Breast epithelium (tissue), 3 donors: ENCODE measurements at regions not wholly inside any gene's neighbourhood (a gene's known extent, or its start where the extent isn't known, plus 50 kb on each side); places are given as distances from the start of the nearest gene placed in this dataset.

Experiments used
- POLR2A ChIP-seq: fragments of 450-650 bp; IDR thresholded peaks from one replicate; pipeline ENCODE4 v1.6.1; 2016; ENCODE audit warnings: antibody characterized with exemption, mild to moderate bottlenecking, moderate library complexity
- TF ChIP-seq, protein P1 (sequence below), 3 donors: fragments of 450-650 bp; IDR thresholded peaks; one replicate each; pipeline ENCODE4 v1.5.1; 2016 to 2017; ENCODE audit warnings: antibody characterized with exemption in 3 of 3, mild to moderate bottlenecking in 3 of 3, moderate library complexity in 3 of 3

DNA sequence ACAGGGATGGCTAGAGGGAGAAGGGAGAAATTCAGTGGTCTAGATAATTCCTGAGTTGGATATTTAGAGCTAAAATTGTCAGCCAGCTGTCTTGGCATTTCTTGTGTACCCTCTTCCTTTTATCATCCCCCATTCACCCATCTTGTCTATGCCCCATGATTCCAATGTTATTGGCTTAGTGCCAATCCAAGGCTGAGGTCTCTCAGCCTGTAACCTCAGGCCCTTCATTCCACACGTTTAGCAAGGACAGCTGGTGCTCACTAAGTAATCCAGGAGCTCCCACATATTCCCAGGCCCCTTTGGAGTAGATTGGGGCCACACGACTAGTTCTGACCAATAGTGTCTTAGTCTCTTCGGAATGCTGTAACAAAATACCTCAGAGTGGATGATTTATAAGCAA lies 112.4 kb upstream of the ATXN1 start:
- TF ChIP-seq, protein P1, sequence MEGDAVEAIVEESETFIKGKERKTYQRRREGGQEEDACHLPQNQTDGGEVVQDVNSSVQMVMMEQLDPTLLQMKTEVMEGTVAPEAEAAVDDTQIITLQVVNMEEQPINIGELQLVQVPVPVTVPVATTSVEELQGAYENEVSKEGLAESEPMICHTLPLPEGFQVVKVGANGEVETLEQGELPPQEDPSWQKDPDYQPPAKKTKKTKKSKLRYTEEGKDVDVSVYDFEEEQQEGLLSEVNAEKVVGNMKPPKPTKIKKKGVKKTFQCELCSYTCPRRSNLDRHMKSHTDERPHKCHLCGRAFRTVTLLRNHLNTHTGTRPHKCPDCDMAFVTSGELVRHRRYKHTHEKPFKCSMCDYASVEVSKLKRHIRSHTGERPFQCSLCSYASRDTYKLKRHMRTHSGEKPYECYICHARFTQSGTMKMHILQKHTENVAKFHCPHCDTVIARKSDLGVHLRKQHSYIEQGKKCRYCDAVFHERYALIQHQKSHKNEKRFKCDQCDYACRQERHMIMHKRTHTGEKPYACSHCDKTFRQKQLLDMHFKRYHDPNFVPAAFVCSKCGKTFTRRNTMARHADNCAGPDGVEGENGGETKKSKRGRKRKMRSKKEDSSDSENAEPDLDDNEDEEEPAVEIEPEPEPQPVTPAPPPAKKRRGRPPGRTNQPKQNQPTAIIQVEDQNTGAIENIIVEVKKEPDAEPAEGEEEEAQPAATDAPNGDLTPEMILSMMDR (IDR thresholded peaks at IDR 0.05): no peak
- TF ChIP-seq POLR2A: no peak
